GM23248 (cell line): ENCODE measurements at regions not wholly inside any gene's neighbourhood (a gene's known extent, or its start where the extent isn't known, plus 50 kb on each side); places are given as distances from the start of the nearest gene placed in this dataset.
"Not testable (repeated sequence)": the region's sequence is repeated elsewhere in the genome, so short reads cannot be mapped to it uniquely, and the experiment has no call there.

Source experiments
- DNase-seq: peaks from one replicate; pipeline ENCODE4 v3.0.0-alpha.2; 2015
- H2AFZ ChIP-seq: fragments of 200-600 bp; sonication (generic); 2 replicates; pipeline ENCODE4 v1.6.1; 2016; ENCODE audit warnings: antibody characterized with exemption
- H3F3A ChIP-seq: fragments of 200-600 bp; sonication (generic); 2 replicates; pipeline ENCODE4 v1.6.1; 2016; ENCODE audit warnings: mild to moderate bottlenecking, antibody characterized with exemption, mixed run types; ENCODE audit not compliant: insufficient read depth
- H3K27ac ChIP-seq: fragments of 200-600 bp; sonication (generic); 2 replicates; pipeline ENCODE4 v1.5.1; 2016; ENCODE audit warnings: mild to moderate bottlenecking
- H3K27me3 ChIP-seq: fragments of 200-600 bp; sonication (generic); replicated peaks from 2 replicates; pipeline ENCODE4 v1.6.1; 2016; ENCODE audit warnings: mild to moderate bottlenecking; ENCODE audit not compliant: insufficient read depth
- H3K36me3 ChIP-seq: fragments of 200-600 bp; sonication (generic); 2 replicates; pipeline ENCODE4 v1.6.1; 2016; ENCODE audit warnings: low read depth, mild to moderate bottlenecking
- H3K4me1 ChIP-seq: fragments of 200-600 bp; sonication (generic); 2 replicates; pipeline ENCODE4 v1.6.1; 2016; ENCODE audit warnings: mild to moderate bottlenecking; ENCODE audit not compliant: insufficient read depth
- H3K4me2 ChIP-seq: fragments of 200-600 bp; sonication (generic); one replicate; pipeline ENCODE4 v1.6.1; 2016; ENCODE audit warnings: mild to moderate bottlenecking; ENCODE audit not compliant: unreplicated experiment
- H3K4me3 ChIP-seq: fragments of 200-600 bp; sonication (generic); 2 replicates; pipeline ENCODE4 v1.5.1; 2016; ENCODE audit warnings: mild to moderate bottlenecking
- H3K79me2 ChIP-seq: fragments of 200-600 bp; sonication (generic); 2 replicates; pipeline ENCODE4 v1.6.1; 2016; ENCODE audit warnings: mild to moderate bottlenecking; ENCODE audit not compliant: insufficient read depth
- H3K9ac ChIP-seq: fragments of 200-600 bp; sonication (generic); 2 replicates; pipeline ENCODE4 v1.6.1; 2016; ENCODE audit warnings: mild to moderate bottlenecking
- H3K9me2 ChIP-seq: fragments of 200-600 bp; sonication (generic); 2 replicates; pipeline ENCODE4 v1.6.1; 2016; ENCODE audit warnings: mixed run types, mild to moderate bottlenecking, moderate library complexity; ENCODE audit not compliant: insufficient read depth
- H3K9me3 ChIP-seq: fragments of 200-600 bp; sonication (generic); one replicate; pipeline ENCODE4 v1.6.1; 2017; ENCODE audit warnings: low read depth
- H4K20me1 ChIP-seq: fragments of 200-600 bp; sonication (generic); 2 replicates; pipeline ENCODE4 v1.6.0; 2016; ENCODE audit not compliant: insufficient read depth
- EZH2 ChIP-seq: fragments of 200-600 bp; sonication (generic); IDR thresholded peaks from 2 replicates; pipeline ENCODE4 v1.6.1; 2018; ENCODE audit warnings: antibody characterized with exemption, mild to moderate bottlenecking; ENCODE audit not compliant: insufficient read depth, poor library complexity, severe bottlenecking
- EZH2phosphoT487 ChIP-seq: fragments of 200-600 bp; sonication (generic); IDR thresholded peaks from 2 replicates; pipeline ENCODE4 v1.6.1; 2018; ENCODE audit warnings: antibody characterized with exemption, moderate library complexity, mild to moderate bottlenecking, low read depth; ENCODE audit not compliant: insufficient read depth
- WGBS, 2 experiments: methylation state at CpG; one replicate each; pipeline ENCODE4 v1.1.6; 2015 to 2017; ENCODE audit warnings: low lambda C conversion rate in 2 of 2, low coverage in 1 of 2; ENCODE audit errors: missing lambda C conversion rate in 2 of 2; 5-methylcytosine and 5-hydroxymethylcytosine counted together
- in situ Hi-C: fragments of 300-500 bp; cut with MboI; formaldehyde crosslinking; loops from 2 replicates; pipeline ENCODE4 v1.15.0; 2020

- TF ChIP-seq EZH2 (no peak), EZH2phosphoT487 (no peak)
- Histone ChIP-seq H3K36me3 (no peaks in the 10 kb centered on the region), H3F3A (peaks cover 7% of the 10 kb centered on the region), H3K4me3 (no peak overlapping the region), H3K27ac (no peak overlapping the region), H3K79me2 (no peaks in the 10 kb centered on the region), H4K20me1 (no peaks in the 10 kb centered on the region), H2AFZ (no peak overlapping the region), H3K4me2 (no peak overlapping the region), H3K9me2 (no peaks in the 10 kb centered on the region), H3K4me1 (peaks cover 16% of the 10 kb centered on the region), H3K9ac (no peak overlapping the region), H3K27me3 (no peaks in the 10 kb centered on the region), H3K9me3 (no peaks in the 10 kb centered on the region)
- no peak for DNase-seq
- in situ Hi-C loops: no loop called here
- WGBS, 2 experiments: 93 to 95% methylated on average over 2 of the region's 2 CpGs
These were observed 130.1 kb upstream of the TMEM170B start for GRCh38 chr6:11407414-11407813.

GRCh38 chr6:11404838-11405237, 132.7 kb upstream of the TMEM170B start:
- no peaks in the 10 kb centered on the region for H3K79me2 ChIP-seq
- no peaks in the 10 kb centered on the region for H3F3A ChIP-seq
- WGBS, 2 experiments: 76 to 85% methylated on average over 4 of the region's 4 CpGs
- H3K9me3 ChIP-seq: no peaks in the 10 kb centered on the region
- no peaks in the 10 kb centered on the region for H3K9me2 ChIP-seq
- DNase-seq: no peak
- in situ Hi-C loops: no loop called here
- no peaks in the 10 kb centered on the region for H3K36me3 ChIP-seq
- H3K4me3 ChIP-seq: no peak overlapping the region
- H3K27me3 ChIP-seq: no peaks in the 10 kb centered on the region
- no peak overlapping the region for H3K27ac ChIP-seq
- no peak overlapping the region for H3K9ac ChIP-seq
- H4K20me1 ChIP-seq: no peaks in the 10 kb centered on the region
- H3K4me2 ChIP-seq: no peak overlapping the region
- no peaks in the 10 kb centered on the region for H3K4me1 ChIP-seq
- TF ChIP-seq EZH2: no peak
- no peak for TF ChIP-seq EZH2phosphoT487
- no peak overlapping the region for H2AFZ ChIP-seq

GRCh38 chr6:11404081-11404480, 133.5 kb upstream of the TMEM170B start:
- Histone ChIP-seq H3K4me3 (no peak overlapping the region), H3K9ac (no peak overlapping the region), H2AFZ (no peak overlapping the region), H3K27me3 (no peaks in the 10 kb centered on the region), H3F3A (no peaks in the 10 kb centered on the region), H3K36me3 (no peaks in the 10 kb centered on the region), H3K4me1 (no peaks in the 10 kb centered on the region), H4K20me1 (no peaks in the 10 kb centered on the region), H3K27ac (no peak overlapping the region), H3K4me2 (no peak overlapping the region), H3K79me2 (no peaks in the 10 kb centered on the region), H3K9me2 (no peaks in the 10 kb centered on the region), H3K9me3 (no peaks in the 10 kb centered on the region)
- TF ChIP-seq EZH2phosphoT487 (no peak), EZH2 (no peak)
- DNase-seq: no peak
- in situ Hi-C loops: no loop called here
- WGBS, 2 experiments: 89 to 91% methylated on average over 10 of the region's 10 CpGs

- no peak overlapping the region for H3K27ac ChIP-seq
- no peaks in the 10 kb centered on the region for H3K79me2 ChIP-seq
- H4K20me1 ChIP-seq: no peaks in the 10 kb centered on the region
- no peaks in the 10 kb centered on the region for H3K9me2 ChIP-seq
- H3K9me3 ChIP-seq: no peaks in the 10 kb centered on the region
- no peak overlapping the region for H3K4me2 ChIP-seq
- no peak for TF ChIP-seq EZH2
- in situ Hi-C loops: no loop called here
- no peak overlapping the region for H2AFZ ChIP-seq
- no peak overlapping the region for H3K9ac ChIP-seq
- H3K36me3 ChIP-seq: no peaks in the 10 kb centered on the region
- WGBS, 2 experiments: 93 to 94% methylated on average over 11 of the region's 11 CpGs
- H3F3A ChIP-seq: no peaks in the 10 kb centered on the region
- no peaks in the 10 kb centered on the region for H3K27me3 ChIP-seq
- DNase-seq: no peak
- H3K4me3 ChIP-seq: no peak overlapping the region
- no peaks in the 10 kb centered on the region for H3K4me1 ChIP-seq
These were observed 134.4 kb upstream of the TMEM170B start for GRCh38 chr6:11403035-11403601.

- H3F3A ChIP-seq, in situ Hi-C loops, H3K79me2 ChIP-seq, H3K27me3 ChIP-seq, H3K9ac ChIP-seq, H3K36me3 ChIP-seq, H3K4me2 ChIP-seq, H3K9me2 ChIP-seq, H3K4me1 ChIP-seq, DNase-seq, H2AFZ ChIP-seq, H3K27ac ChIP-seq, H4K20me1 ChIP-seq, H3K9me3 ChIP-seq, H3K4me3 ChIP-seq: not testable (repeated sequence)
- WGBS, 2 experiments: 95 to 97% methylated on average over 22 to 36 of the region's 36 CpGs
These were observed 135.0 kb upstream of the TMEM170B start for GRCh38 chr6:11402581-11402980.

GRCh38 chr6:11401954-11402353, 135.6 kb upstream of the TMEM170B start:
- H3F3A ChIP-seq, in situ Hi-C loops: not testable (repeated sequence)

More at GRCh38 chr6:11401954-11402353, 135.6 kb upstream of the TMEM170B start:
- H3K36me3 ChIP-seq, DNase-seq, H3K79me2 ChIP-seq, H3K27ac ChIP-seq, H4K20me1 ChIP-seq, H3K4me1 ChIP-seq, H3K4me2 ChIP-seq, H3K4me3 ChIP-seq, H3K9ac ChIP-seq, H3K9me3 ChIP-seq, H3K9me2 ChIP-seq, H2AFZ ChIP-seq, H3K27me3 ChIP-seq: not testable (repeated sequence)
- WGBS, 2 experiments: 76 to 79% methylated on average over 5 of the region's 5 CpGs
